Osteoblast (primary cell): ENCODE measurements at regions not wholly inside any gene's neighbourhood (a gene's known extent, or its start where the extent isn't known, plus 50 kb on each side); places are given as distances from the start of the nearest gene placed in this dataset.

Source experiments
- DNase-seq: peaks from one replicate; pipeline ENCODE4 v3.0.0; 2011; ENCODE audit warnings: low spot score, mixed read lengths; ENCODE audit not compliant: insufficient read length; ENCODE audit errors: missing footprints
- H2AFZ ChIP-seq: 2 replicates; pipeline ENCODE4 v1.6.0; 2011; ENCODE audit warnings: mild to moderate bottlenecking, low read length
- H3K27ac ChIP-seq: 2 replicates; pipeline ENCODE4 v1.5.1; 2011; ENCODE audit warnings: mild to moderate bottlenecking, low read depth, low read length, moderate library complexity
- H3K27me3 ChIP-seq: 2 replicates; pipeline ENCODE4 v1.6.0; 2012; ENCODE audit warnings: mild to moderate bottlenecking, control low read depth, inconsistent platforms, low read length, moderate library complexity; ENCODE audit not compliant: insufficient read depth
- H3K36me3 ChIP-seq: 2 replicates; pipeline ENCODE4 v1.5.1; 2011; ENCODE audit warnings: mild to moderate bottlenecking, low read length, control low read depth, moderate library complexity; ENCODE audit not compliant: insufficient read depth
- H3K4me1 ChIP-seq: 2 replicates; pipeline ENCODE4 v1.5.1; 2011; ENCODE audit warnings: mild to moderate bottlenecking, low read length, control low read depth, moderate library complexity; ENCODE audit not compliant: insufficient read depth
- H3K4me2 ChIP-seq: 2 replicates; pipeline ENCODE4 v1.6.0; 2011; ENCODE audit warnings: mild to moderate bottlenecking, low read length; ENCODE audit not compliant: insufficient read depth
- H3K4me3 ChIP-seq: fragments of 200-600 bp; sonication (generic); 3 replicates; pipeline ENCODE4 v1.5.1; 2012; ENCODE audit warnings: mild to moderate bottlenecking, low read length, inconsistent platforms; ENCODE audit not compliant: insufficient read depth
- H3K79me2 ChIP-seq: 2 replicates; pipeline ENCODE4 v1.6.0; 2012; ENCODE audit warnings: mild to moderate bottlenecking, low read length, control low read depth, inconsistent platforms; ENCODE audit not compliant: insufficient read depth
- H3K9me3 ChIP-seq: 2 replicates; pipeline ENCODE4 v1.5.1; 2011; ENCODE audit warnings: low read depth, low read length, control low read depth
- H4K20me1 ChIP-seq: 2 replicates; pipeline ENCODE4 v1.6.0; 2012; ENCODE audit warnings: mild to moderate bottlenecking, low read length, control low read depth; ENCODE audit not compliant: insufficient read depth
- TF ChIP-seq, protein P1 (sequence below): IDR thresholded peaks from 2 replicates; pipeline ENCODE4 v1.5.1; 2011; ENCODE audit warnings: mild to moderate bottlenecking, low read depth, low read length, moderate library complexity; ENCODE audit errors: extremely low read depth

- Histone ChIP-seq H3K4me3 (no peak overlapping the region), H3K79me2 (no peaks in the 10 kb centered on the region), H3K4me2 (no peak overlapping the region), H3K9me3 (no peaks in the 10 kb centered on the region), H3K36me3 (no peaks in the 10 kb centered on the region), H3K27me3 (no peaks in the 10 kb centered on the region), H4K20me1 (no peaks in the 10 kb centered on the region), H3K27ac (no peak overlapping the region), H2AFZ (no peak overlapping the region), H3K4me1 (no peaks in the 10 kb centered on the region)
- TF ChIP-seq, protein P1, sequence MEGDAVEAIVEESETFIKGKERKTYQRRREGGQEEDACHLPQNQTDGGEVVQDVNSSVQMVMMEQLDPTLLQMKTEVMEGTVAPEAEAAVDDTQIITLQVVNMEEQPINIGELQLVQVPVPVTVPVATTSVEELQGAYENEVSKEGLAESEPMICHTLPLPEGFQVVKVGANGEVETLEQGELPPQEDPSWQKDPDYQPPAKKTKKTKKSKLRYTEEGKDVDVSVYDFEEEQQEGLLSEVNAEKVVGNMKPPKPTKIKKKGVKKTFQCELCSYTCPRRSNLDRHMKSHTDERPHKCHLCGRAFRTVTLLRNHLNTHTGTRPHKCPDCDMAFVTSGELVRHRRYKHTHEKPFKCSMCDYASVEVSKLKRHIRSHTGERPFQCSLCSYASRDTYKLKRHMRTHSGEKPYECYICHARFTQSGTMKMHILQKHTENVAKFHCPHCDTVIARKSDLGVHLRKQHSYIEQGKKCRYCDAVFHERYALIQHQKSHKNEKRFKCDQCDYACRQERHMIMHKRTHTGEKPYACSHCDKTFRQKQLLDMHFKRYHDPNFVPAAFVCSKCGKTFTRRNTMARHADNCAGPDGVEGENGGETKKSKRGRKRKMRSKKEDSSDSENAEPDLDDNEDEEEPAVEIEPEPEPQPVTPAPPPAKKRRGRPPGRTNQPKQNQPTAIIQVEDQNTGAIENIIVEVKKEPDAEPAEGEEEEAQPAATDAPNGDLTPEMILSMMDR = no peak
- no peak for DNase-seq
Measured at GRCh38 chr7:125222596-125222995, 293.0 kb upstream of the POT1 start.

DNA sequence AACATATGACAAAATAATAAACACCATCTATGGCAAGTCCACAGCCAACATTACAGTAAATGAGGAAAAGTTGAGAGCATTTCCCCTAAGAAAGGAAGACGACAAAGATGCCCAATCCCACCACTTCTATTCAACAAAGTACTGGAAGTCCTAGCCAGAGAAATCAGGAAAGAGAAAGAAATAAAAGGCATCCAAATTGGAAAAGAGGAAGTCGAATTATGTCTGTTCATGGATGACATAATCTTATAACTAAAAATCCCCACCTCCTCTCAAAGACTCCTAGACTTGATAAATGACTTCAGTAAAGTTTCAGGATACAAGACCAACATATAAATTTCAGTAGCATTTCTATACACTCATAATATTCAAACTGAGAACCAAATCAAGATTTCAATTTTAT lies 288.5 kb upstream of the POT1 start:
- H3K27ac ChIP-seq = no peak overlapping the region
- H3K9me3 ChIP-seq = no peaks in the 10 kb centered on the region
- TF ChIP-seq, protein P1 = no peak
- no peak overlapping the region for H3K4me3 ChIP-seq
- H3K79me2 ChIP-seq = no peaks in the 10 kb centered on the region
- H2AFZ ChIP-seq = no peak overlapping the region
- H3K4me1 ChIP-seq = no peaks in the 10 kb centered on the region
- no peak for DNase-seq
- no peak overlapping the region for H3K4me2 ChIP-seq
- no peaks in the 10 kb centered on the region for H3K27me3 ChIP-seq
- no peaks in the 10 kb centered on the region for H4K20me1 ChIP-seq
- H3K36me3 ChIP-seq = no peaks in the 10 kb centered on the region

DNA sequence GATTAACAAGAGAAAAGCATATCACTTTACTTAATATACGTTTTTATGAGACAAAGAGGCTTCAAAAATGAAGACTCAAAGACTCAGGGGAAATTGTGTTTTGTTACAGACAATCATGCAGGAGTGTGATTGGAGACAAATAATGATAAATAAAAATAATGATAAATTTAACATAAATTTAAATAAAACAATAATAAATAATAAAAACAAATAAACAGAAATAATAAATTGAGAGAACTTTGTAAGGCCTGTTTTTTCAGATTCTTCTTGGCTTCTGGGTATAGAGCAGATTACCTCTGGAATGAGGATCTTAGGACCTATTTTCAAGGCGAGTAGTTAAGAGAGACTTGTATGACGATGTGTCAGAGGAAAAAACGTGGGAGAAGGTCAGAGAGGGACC lies 271.4 kb upstream of the POT1 start:
- Histone ChIP-seq H3K9me3 (no peaks in the 10 kb centered on the region), H3K4me2 (no peak overlapping the region), H3K4me1 (no peaks in the 10 kb centered on the region), H2AFZ (no peak overlapping the region), H3K4me3 (no peak overlapping the region), H4K20me1 (no peaks in the 10 kb centered on the region), H3K27ac (no peak overlapping the region), H3K79me2 (no peaks in the 10 kb centered on the region), H3K36me3 (no peaks in the 10 kb centered on the region), H3K27me3 (no peaks in the 10 kb centered on the region)
- TF ChIP-seq, protein P1 = no peak
- DNase-seq = peak; percentile 25

GRCh38 chr7:125197731-125198393 lies 268.2 kb upstream of the POT1 start:
- Histone ChIP-seq H3K4me3 (no peak overlapping the region), H3K27ac (no peak overlapping the region), H3K27me3 (no peaks in the 10 kb centered on the region), H3K4me2 (no peak overlapping the region), H3K9me3 (no peaks in the 10 kb centered on the region), H3K4me1 (no peaks in the 10 kb centered on the region), H3K79me2 (no peaks in the 10 kb centered on the region), H2AFZ (no peak overlapping the region), H4K20me1 (no peaks in the 10 kb centered on the region), H3K36me3 (no peaks in the 10 kb centered on the region)
- DNase-seq = no peak
- TF ChIP-seq, protein P1 = no peak
